GM10248 (cell line): ENCODE measurements at regions not wholly inside any gene's neighbourhood (a gene's known extent, or its start where the extent isn't known, plus 50 kb on each side); places are given as distances from the start of the nearest gene placed in this dataset.
A peak's percentile ranks its signal among the peaks of the same experiment; 100 is the strongest.

ENCODE experiments used
- CTCF ChIA-PET: fragments of 300-600 bp; sonication (Branson Sonifier 250); formaldehyde crosslinking; extraction: SDS; loops from one replicate; lab custom pipeline; 2021; ENCODE audit warnings: antibody characterized with exemption; lab: Yijun Ruan, JAX
- POLR2A ChIA-PET: fragments of 350-650 bp; sonication (Branson Sonifier 250); formaldehyde crosslinking; extraction: SDS; loops from one replicate; lab custom pipeline; 2020; ENCODE audit warnings: antibody characterized with exemption; lab: Yijun Ruan, JAX
- DNase-seq: peaks from one replicate; pipeline ENCODE4 v3.0.0; 2012; ENCODE audit errors: extremely low spot score
- TF ChIP-seq, protein P1 (sequence below): IDR thresholded peaks from 2 replicates; pipeline ENCODE4 v1.5.1; 2012; ENCODE audit warnings: mild to moderate bottlenecking, low read depth; ENCODE audit errors: extremely low read depth, missing control alignments, control extremely low read depth

GRCh38 chr6:71496018-71496721, 207.6 kb downstream of the OGFRL1 start:
- CTCF ChIA-PET = interaction anchor here (1.0 kb wide), 1 partner anchor 111 kb away, joined by 3 read pairs; no protein-coding TSS in a partner anchor
- POLR2A ChIA-PET = no interaction called here
- peak; percentile 23 for DNase-seq
- TF ChIP-seq, protein P1, sequence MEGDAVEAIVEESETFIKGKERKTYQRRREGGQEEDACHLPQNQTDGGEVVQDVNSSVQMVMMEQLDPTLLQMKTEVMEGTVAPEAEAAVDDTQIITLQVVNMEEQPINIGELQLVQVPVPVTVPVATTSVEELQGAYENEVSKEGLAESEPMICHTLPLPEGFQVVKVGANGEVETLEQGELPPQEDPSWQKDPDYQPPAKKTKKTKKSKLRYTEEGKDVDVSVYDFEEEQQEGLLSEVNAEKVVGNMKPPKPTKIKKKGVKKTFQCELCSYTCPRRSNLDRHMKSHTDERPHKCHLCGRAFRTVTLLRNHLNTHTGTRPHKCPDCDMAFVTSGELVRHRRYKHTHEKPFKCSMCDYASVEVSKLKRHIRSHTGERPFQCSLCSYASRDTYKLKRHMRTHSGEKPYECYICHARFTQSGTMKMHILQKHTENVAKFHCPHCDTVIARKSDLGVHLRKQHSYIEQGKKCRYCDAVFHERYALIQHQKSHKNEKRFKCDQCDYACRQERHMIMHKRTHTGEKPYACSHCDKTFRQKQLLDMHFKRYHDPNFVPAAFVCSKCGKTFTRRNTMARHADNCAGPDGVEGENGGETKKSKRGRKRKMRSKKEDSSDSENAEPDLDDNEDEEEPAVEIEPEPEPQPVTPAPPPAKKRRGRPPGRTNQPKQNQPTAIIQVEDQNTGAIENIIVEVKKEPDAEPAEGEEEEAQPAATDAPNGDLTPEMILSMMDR = no peak

- TF ChIP-seq, protein P1 = no peak
- POLR2A ChIA-PET = no interaction called here
- CTCF ChIA-PET = no interaction called here
- DNase-seq = no peak
Measured at GRCh38 chr6:71496722-71497033, 208.1 kb downstream of the OGFRL1 start.

DNA sequence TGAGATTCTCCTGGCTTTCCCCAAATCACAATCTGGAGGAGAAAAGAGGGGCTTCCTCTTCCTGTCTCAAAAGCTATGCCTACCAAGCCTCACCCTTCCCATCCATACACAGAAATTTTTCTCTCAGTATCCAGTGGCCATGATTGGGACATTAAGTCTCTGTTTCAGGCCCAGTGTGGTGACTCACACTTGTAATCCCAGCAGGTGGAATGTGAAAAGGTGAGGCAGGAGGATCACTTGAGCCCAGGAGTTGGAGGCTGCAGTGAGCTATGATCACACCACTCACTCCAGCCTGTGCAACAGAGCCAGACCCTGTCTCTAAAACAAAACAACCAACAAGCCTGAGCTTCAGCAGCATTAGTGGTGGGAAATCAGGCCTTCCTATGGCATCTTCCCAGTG, 210.0 kb downstream of the OGFRL1 start:
- TF ChIP-seq, protein P1 = no peak
- CTCF ChIA-PET = interaction anchor here (0.9 to 1.6 kb wide), 4 partner anchors 10 to 20 kb away, joined by 3 to 4 read pairs (median 3); no protein-coding TSS in a partner anchor
- POLR2A ChIA-PET = no interaction called here
- DNase-seq = no peak

- POLR2A ChIA-PET = no interaction called here
- CTCF ChIA-PET = interaction anchor here (0.7 to 2.2 kb wide), 6 partner anchors 9 to 117 kb away, joined by 3 to 11 read pairs (median 4); no protein-coding TSS in a partner anchor
- DNase-seq = no peak
- TF ChIP-seq, protein P1 = no peak
Measured at GRCh38 chr6:71499667-71500066, 211.1 kb downstream of the OGFRL1 start.

DNA sequence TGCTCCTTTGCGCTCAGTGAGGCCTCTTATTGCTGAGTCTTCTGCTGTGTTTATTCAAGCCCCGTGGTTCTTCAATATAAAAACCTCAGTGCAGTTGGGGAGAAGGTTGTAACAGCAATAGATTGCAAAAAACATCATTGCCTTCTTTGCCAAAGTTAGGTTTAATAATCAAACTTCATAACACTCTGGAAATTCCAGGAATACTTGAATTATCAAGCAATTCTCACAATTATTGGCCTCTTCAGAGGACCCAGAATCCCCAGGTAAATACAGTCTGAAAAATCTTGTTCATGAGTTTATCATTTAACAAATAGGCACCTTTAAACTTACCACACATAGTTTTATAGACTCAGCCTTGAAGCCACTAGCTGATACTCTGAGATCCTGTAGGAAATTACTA, 213.6 kb downstream of the OGFRL1 start:
- TF ChIP-seq, protein P1 = no peak
- POLR2A ChIA-PET = no interaction called here
- CTCF ChIA-PET = interaction anchor here (1.3 kb wide), 1 partner anchor 11 kb away, joined by 3 read pairs; no protein-coding TSS in a partner anchor
- no peak for DNase-seq

- CTCF ChIA-PET = interaction anchor here (1.4 to 1.7 kb wide), 2 partner anchors 11 to 30 kb away, joined by 3 to 4 read pairs; no protein-coding TSS in a partner anchor
- POLR2A ChIA-PET = no interaction called here
- TF ChIP-seq, protein P1 = no peak
- no peak for DNase-seq
Measured at GRCh38 chr6:71502956-71503355, 214.3 kb downstream of the OGFRL1 start.
